GM10266 (cell line): ENCODE measurements at regions not wholly inside any gene's neighbourhood (a gene's known extent, or its start where the extent isn't known, plus 50 kb on each side); places are given as distances from the start of the nearest gene placed in this dataset.

Source experiments
- DNase-seq: peaks from one replicate; pipeline ENCODE4 v3.0.0; 2012; ENCODE audit errors: extremely low spot score
- CTCF ChIP-seq: IDR thresholded peaks from 2 replicates; pipeline ENCODE4 v1.5.1; 2012; ENCODE audit warnings: mild to moderate bottlenecking, low read depth; ENCODE audit not compliant: control insufficient read depth, insufficient read depth; ENCODE audit errors: missing control alignments

GRCh38 chr3:116639641-116640040 is 69.9 kb upstream of the TUSC7 start:
- no peak for TF ChIP-seq CTCF

GRCh38 chr3:116640109-116640508 is 69.5 kb upstream of the TUSC7 start:
- no peak for DNase-seq
- TF ChIP-seq CTCF = no peak

More at GRCh38 chr3:116639641-116640040, 69.9 kb upstream of the TUSC7 start:
- no peak for DNase-seq

GRCh38 chr3:116643001-116643400 is 66.6 kb upstream of the TUSC7 start:
- DNase-seq = no peak
- no peak for TF ChIP-seq CTCF

- DNase-seq = no peak
- TF ChIP-seq CTCF = no peak
Measured at GRCh38 chr3:116647996-116648395, 61.6 kb upstream of the TUSC7 start.
